NOMO-1 treated with DMSO at 0.1 percent for 48 hours (cell line): ENCODE measurements at regions not wholly inside any gene's neighbourhood (a gene's known extent, or its start where the extent isn't known, plus 50 kb on each side); places are given as distances from the start of the nearest gene placed in this dataset.

ENCODE experiments used
- DNase-seq: peaks from one replicate; lab custom pipeline; 2025; ENCODE audit not compliant: unreplicated experiment; lab: John Stamatoyannopoulos, UW

GRCh38 chr7:33806298-33807154 is 98.8 kb upstream of the BMPER start:
- DNase-seq, result no peak

DNA sequence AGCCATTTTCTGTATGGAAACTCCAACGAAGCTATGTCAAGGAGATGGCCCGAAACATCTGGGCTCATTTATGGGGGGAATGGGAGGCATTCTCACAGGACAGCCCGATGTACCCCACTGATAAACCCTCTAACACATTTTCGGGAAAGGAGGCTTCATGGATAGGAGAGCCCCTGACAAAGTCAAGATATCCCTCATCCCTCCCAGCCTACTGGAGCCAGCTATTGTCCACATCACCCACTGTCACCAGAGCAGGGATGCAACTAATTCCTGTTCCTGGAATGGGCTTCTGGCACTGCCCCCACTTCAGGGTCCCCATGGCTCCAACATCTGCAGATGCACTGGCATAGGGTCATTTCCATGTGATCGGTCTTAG is 98.2 kb upstream of the BMPER start:
- no peak for DNase-seq

- no peak for DNase-seq
Observed at GRCh38 chr7:33807779-33808482, 97.4 kb upstream of the BMPER start.

DNA sequence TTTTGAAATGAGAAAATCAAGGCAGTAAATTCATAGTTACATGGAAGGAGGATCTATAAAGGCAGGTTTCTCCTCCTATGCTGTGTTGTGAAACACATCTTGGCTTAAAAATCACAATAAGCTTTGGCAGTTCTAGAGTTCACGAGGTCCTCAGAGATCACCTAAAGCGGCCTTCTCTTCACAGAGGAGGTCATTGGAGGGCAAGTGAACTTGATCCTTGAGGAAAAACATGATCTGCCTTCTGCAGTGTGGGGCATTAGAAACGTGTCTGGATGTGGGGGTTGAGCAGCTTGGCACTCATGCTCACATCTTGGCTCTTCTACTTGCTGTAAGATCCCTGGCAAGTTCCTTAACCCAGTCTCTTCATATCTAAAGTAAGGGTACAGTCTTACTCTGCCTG is 96.1 kb upstream of the BMPER start:
- DNase-seq, result no peak

GRCh38 chr7:33810356-33810755 is 95.0 kb upstream of the BMPER start:
- DNase-seq, result no peak

DNA sequence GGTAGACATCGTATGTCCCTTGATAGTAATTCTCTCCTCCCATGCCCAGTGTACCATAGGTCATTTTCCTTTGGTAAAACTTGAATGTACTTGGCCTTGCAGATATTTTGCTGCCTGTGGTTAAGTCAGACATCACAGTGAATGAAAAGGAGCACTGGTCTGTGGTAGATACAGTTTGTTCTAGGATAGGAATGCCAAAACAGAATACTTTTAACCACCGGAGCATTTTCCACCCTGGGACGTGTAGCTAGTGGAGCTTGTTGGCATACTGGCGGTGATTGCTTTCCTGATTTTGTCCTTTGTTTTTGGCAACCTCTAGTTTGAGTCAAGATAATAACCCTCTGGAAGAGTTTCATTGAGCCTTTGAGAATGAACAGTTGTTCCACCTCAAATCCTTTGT is 92.0 kb upstream of the BMPER start:
- no peak for DNase-seq

- DNase-seq, result no peak
Observed at GRCh38 chr7:33814400-33814799, 90.9 kb upstream of the BMPER start.

- no peak for DNase-seq
Observed at GRCh38 chr7:33814936-33815335, 90.4 kb upstream of the BMPER start.

- DNase-seq, result no peak
Observed at GRCh38 chr7:33815336-33815735, 90.0 kb upstream of the BMPER start.

DNA sequence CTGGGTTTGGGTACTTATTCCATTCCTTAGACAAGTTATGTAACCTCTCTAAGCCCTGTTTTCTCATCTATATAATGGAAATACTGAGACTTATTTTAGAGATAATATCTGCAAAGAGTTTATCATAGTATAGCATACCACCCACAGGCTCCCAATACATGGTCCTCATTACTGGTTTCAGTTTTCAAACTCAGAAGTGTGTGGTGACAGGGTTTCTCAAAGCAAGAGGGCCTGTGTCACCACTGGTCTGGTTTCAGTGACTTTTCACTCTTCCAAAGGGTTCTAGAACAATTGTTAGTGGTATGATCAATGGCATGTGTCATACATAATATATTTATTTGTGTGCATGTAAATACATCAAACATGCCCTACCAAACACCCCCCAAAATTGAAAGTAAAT is 89.2 kb upstream of the BMPER start:
- no peak for DNase-seq

DNA sequence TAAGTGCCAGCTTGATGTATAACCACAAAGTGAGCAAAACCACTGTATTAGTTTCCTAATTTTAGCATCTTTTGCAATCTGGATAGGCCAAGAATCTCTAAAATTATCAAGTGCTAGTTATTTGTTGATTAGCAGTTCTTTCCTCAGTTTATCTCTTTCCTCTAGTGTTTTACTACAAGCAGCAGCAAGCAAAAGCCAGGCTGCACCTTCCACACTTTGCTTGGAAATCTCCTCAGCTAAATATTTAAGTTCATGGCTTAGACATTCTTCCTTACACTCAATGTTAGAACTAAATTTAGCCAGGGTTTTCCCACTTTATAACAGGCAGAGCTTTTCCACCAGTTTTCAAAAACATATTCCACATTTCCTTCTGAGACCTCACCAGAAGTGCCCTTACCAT is 85.7 kb upstream of the BMPER start:
- DNase-seq, result no peak

- no peak for DNase-seq
Observed at GRCh38 chr7:33820206-33820605, 85.1 kb upstream of the BMPER start.

- DNase-seq, result no peak
Observed at GRCh38 chr7:33821970-33822369, 83.4 kb upstream of the BMPER start.

- DNase-seq, result no peak
Observed at GRCh38 chr7:33823913-33824312, 81.4 kb upstream of the BMPER start.

DNA sequence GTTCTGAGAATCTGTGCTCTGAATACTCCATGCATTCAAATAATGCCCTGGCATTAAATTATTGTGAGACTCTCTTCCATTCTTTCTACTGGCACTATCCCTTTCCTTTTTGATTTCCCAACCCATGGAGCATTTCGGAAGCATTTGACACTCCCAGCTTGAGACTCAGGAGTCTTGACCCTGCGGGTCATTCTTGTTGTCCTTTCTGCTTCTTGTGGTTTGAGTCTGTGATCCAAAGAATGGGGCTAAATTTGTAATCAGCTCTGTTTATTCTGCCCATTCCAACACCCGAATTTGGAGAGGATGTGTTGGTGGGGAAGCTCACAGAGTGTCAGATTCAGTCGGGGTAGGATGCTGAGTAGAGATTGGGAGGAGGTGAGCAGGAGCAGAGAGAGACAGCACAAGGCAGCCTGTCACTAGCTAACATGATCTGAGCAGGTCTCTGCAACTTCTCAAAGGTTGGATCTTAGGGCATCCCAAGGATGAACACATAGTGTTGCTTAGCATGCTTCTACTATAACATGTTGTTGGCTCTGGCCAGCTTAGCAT is 80.4 kb upstream of the BMPER start:
- DNase-seq, result no peak

GRCh38 chr7:33825644-33826043 is 79.7 kb upstream of the BMPER start:
- no peak for DNase-seq

DNA sequence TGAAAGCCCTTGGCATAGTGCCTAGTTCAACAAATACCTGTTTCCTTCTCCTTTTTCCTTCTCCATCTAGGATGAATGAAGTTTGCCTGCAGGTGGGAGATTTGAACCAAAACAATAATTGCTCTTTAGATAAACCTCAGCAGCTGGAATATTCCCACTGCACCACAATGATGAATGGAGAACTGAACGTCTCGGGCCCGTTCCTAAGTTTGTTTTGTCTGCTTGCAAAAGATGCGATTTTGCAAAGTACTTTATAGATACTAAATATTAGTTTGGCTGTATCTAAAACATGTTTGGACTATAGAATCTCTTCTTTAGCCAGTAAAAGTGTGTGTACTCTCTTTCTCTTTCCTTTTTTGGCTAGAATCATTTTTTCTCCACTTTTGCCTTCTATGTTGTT is 75.8 kb upstream of the BMPER start:
- DNase-seq, result no peak

- peak; percentile 18 for DNase-seq
Observed at GRCh38 chr7:33831389-33832141, 73.8 kb upstream of the BMPER start.

DNA sequence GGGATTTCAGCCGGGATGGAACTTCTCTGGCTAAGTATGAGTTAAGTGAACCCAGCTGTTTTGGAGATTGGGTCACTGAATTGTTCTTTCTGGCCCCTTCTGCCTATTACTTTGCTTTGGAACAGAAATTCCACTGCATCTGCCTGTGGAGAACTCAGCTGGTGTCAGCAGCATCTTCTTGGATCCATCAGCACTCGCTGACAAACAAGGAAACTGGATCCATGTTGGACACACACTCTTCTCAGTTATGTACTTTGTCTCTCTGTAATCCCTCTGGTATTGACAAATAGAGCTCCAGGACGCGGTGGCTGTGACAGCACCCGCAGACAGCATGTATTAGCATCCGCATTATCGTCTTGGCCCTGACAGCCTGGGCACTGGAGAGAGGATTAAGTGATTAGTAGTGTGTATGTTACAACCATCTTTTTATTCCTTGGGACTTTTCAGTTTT is 73.0 kb upstream of the BMPER start:
- no peak for DNase-seq

GRCh38 chr7:33836797-33837355 is 68.5 kb upstream of the BMPER start:
- DNase-seq, result no peak

DNA sequence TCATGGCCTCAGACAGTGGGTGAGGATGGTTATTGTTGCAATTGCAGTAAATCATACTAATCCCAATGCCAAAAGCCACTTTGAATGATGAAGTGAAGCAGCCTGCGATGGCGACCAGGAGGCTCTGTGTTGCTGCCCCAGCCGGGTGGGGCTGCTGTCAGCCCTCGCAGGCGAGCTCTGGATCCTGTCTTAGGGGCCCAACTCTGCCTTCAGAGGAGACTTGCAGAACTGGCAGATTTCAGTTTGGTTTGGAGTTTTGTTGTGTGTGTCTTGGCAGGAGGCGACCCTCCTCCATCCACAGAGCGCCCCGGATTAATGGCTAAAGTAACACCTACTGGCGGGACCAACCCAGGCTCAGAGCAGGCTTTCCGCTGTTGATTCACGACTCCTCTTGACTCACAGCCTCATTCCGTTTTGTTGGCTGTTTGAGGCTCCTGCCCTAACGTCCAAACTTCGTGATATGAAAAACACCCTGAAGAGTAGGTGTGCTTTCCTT is 67.9 kb upstream of the BMPER start:
- DNase-seq, result no peak
